GM12874 (cell line): ENCODE measurements at regions not wholly inside any gene's neighbourhood (a gene's known extent, or its start where the extent isn't known, plus 50 kb on each side); places are given as distances from the start of the nearest gene placed in this dataset.

ENCODE experiments used
- TF ChIP-seq, protein P1 (sequence below): IDR thresholded peaks from 2 replicates; pipeline ENCODE4 v1.5.1; 2011; ENCODE audit warnings: low read depth, mild to moderate bottlenecking, control low read depth, low read length, moderate library complexity; ENCODE audit not compliant: insufficient read depth

DNA sequence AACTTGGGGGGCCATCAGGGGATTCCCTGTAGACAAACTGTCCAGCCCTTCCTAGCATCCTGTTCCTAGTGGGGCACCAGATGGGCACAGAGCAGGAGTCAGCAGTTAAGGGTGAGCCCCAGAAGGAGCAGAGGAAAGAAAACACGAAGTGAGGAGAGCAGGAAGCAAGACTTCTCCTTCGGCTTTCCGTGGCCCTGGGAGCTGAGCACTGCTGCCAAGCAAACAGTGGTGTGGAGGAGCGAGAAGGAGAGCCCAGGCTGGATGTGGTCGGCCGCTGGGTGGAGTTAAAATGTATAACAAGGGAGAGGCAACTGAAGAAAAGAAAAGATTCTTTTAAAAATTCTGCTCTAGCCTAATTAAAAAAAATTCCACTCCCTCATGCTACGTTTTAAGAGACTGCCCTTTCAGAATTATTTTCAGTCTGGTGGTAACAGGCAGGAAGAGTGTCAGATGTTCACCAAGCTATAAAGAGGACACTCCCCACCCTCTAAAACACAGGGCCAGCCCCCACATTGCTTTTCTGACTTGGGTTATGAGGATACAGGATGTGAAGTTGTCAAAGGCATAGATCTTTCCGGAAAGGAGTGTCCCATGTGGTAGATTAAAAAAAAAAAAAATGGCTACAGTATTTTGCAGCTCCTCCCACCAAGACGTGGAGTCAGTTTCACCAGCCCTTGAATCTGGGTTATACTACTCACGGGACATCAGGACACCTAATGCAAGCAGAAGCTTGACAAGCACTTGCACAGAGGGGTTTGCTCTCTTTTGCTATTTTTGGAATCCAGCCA is 74.9 kb upstream of the ZFHX3 start:
- TF ChIP-seq, protein P1, sequence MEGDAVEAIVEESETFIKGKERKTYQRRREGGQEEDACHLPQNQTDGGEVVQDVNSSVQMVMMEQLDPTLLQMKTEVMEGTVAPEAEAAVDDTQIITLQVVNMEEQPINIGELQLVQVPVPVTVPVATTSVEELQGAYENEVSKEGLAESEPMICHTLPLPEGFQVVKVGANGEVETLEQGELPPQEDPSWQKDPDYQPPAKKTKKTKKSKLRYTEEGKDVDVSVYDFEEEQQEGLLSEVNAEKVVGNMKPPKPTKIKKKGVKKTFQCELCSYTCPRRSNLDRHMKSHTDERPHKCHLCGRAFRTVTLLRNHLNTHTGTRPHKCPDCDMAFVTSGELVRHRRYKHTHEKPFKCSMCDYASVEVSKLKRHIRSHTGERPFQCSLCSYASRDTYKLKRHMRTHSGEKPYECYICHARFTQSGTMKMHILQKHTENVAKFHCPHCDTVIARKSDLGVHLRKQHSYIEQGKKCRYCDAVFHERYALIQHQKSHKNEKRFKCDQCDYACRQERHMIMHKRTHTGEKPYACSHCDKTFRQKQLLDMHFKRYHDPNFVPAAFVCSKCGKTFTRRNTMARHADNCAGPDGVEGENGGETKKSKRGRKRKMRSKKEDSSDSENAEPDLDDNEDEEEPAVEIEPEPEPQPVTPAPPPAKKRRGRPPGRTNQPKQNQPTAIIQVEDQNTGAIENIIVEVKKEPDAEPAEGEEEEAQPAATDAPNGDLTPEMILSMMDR: no peak

DNA sequence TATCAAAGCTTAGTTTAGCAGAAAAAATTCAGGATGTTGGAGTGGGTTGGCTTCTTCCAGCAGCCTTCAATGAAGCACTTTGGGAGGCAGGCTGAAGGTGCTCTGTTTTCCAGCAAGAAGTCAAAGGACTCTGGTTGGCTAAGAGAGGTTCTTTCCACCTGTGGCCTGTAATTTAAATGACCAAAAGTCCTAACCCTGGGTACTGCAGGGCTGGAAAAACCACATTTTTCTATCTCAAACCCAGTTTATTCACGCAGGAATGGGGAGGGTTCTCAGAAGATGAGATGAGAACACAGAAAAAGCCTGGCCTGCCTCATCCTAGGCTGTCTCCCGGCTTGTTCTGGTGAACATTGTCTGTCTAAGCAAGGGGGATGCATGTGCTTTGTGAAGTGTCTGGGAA is 68.6 kb upstream of the ZFHX3 start:
- TF ChIP-seq, protein P1: no peak

DNA sequence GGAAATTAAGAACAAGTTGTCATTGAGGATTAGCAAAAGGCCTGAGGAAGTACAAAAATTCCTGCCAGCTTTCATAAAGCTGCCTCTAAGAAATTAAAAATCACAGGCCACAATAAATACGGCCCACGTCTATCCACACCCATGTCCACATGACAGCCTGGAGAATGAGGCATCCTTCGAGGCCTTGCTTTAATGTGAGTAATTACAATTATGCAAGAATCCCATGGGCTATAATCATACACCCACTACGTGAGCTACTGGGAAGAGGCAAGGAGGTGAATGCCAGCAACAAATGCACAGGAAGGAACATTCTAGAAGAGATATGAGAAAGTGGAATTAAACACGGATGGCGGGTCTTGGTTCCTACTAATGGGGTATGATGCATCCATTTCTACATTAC is 65.4 kb upstream of the ZFHX3 start:
- TF ChIP-seq, protein P1: no peak

DNA sequence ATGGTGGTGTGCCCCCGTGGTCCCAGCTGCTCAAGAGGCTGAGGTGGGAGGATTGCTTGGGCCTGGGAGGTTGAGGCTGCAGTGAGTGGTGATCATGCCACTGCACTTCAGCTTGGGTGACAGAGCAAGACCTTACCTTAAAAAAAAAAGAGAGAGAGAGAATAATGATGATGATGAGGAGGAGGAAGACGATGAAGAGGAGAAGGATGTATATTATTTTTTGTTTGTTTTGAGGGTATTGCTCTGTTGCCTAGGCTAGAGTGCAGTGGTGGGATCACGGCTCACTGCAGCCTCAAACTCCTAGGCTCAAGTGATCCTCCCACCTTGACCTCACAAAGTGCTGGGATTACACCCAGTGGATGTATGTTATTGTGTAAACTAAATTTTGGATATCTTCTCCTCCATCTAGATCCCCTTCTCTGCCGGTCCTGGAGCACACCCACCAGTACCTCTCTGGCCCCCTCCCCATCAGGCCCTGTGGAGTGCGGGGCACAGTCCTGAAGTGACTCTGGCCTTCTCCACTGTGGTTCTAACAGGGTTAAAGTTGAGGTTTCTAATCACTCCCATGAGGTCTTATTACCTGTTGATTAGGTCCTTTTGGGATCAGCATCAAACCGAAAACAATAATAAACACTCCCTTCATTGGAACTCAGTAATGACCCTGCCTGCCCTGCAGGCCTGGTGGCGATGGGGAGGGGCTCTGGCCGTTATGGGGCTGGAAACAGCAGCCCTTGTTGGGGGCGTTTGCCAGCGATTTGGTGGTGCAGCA is 60.5 kb upstream of the ZFHX3 start:
- TF ChIP-seq, protein P1: no peak

DNA sequence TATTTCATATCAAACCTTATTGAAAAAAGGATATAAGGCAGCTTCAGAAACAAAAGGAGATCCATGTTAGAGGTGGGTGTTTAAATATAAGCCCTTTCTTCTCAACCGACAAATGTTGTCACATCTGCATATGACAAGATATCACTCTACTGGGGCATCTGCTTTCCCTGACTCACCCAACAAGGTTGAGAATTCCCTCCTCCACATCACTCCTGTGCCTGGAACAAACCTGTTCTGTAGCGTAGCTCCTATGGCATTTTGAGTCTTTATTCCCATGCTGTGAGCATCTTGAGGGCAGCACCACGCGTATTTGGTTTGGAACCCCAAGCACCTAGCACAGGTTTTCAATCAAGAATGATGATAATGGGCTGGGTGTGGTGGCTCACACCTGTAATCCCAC is 59.4 kb upstream of the ZFHX3 start:
- TF ChIP-seq, protein P1: no peak

DNA sequence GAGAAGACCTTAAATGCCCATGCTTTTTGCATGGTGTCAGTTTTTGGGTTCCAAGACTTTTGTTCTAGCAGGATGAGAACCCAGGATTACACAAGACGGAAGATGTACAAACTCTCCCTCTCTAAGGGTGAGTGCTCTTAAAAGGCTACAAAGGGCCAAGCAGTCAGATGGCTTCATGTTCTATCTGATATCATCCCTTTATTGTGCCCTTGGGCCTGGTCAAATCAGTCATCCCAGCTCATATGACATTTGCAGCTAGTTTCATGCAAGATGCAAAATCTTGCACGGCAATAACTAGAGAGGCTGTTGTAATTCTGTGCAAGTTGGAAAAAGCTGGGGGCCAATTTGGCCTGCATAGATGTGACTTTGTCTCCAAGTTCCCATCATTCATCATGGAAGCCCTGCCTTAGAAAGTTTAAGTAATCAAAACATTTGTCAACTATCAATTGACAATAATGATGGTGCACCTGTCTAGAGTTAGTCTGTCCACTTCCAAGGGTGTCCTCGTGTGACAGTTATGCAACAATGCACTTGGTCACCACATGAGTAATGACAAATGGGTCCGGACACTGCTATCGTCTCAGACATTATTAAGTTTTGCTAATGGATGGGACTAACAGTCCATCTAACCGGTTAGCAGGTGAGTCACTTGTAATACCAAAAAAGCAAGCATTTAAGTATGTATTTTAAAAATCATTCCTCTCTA is 58.6 kb upstream of the ZFHX3 start:
- TF ChIP-seq, protein P1: no peak

DNA sequence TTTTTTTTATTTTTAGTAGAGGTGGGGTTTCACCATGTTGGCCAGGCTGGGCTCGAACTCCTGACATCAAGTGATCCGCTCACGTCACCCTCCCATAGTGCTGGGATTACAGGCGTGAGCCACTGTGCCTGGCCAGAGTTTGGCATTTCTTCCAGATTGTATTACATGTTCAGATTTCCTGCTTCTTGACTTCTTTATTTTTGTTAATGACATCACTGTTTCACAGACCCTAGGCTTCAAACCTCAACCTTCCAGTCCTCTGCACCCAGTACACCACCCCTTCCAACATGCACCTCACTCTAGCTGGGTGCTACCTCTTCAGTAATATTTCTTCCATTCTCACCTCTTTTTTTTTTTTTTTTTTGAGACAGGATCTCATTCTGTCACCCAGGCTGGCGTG is 53.6 kb upstream of the ZFHX3 start:
- TF ChIP-seq, protein P1: no peak
